ENCODE measurements at regions not wholly inside any gene's neighbourhood (a gene's known extent, or its start where the extent isn't known, plus 50 kb on each side); places are given as distances from the start of the nearest gene placed in this dataset.

DNA sequence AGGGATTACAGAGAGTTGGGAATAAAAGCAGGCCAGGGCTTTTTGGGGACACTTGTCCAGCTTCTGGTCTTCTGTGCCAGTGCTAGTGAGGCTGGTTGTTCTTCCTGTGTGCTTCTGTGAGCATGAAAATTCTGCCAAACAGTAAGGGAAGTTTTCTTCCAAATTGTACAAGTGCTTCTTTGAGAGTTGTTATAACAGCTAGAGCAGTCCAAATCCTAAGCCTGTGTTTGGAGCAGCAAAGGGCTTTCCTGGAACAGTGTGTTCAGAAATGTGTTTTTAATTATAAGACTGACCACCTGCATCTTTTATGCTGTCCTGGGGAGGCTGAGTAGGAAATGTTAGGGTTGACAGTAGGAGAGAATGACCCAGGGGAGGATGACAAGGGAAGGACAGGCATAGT, 223.0 kb upstream of the P2RY1 start:
- no peak overlapping the region for H3K27ac ChIP-seq

DNA sequence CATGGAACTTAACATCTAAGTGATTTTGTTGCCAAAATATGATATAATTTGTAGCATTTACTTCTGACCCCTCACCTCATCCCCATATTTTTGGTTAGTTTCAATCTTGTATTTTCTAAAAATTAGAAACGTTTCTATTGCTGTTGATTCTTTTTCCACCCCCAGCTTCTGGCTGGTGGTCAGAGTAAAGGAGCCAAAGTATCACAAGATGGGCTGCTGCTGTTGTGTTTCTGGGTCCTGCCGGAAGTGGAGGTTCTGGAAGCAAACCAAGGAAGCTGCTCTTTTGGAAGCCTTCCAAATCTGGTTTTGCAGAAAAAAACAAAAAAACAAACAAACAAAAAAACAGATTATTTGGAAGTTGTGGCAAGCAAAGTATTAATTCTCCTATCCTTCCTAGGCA, 221.1 kb upstream of the P2RY1 start:
- Histone ChIP-seq H3K27ac (no peak overlapping the region), H3K4me1 (ENCODE audit: low read depth) (no peaks in the 10 kb centered on the region), H3K36me3 (no peaks in the 10 kb centered on the region), H3K4me3 (no peak overlapping the region), H3K27me3 (no peaks in the 10 kb centered on the region), H3K9me3 (ENCODE audit: low read depth) (no peaks in the 10 kb centered on the region)
- no peak for DNase-seq (ENCODE audit: low read depth in 1 of 2, low spot score in 1 of 2)
- TF ChIP-seq, protein P1, sequence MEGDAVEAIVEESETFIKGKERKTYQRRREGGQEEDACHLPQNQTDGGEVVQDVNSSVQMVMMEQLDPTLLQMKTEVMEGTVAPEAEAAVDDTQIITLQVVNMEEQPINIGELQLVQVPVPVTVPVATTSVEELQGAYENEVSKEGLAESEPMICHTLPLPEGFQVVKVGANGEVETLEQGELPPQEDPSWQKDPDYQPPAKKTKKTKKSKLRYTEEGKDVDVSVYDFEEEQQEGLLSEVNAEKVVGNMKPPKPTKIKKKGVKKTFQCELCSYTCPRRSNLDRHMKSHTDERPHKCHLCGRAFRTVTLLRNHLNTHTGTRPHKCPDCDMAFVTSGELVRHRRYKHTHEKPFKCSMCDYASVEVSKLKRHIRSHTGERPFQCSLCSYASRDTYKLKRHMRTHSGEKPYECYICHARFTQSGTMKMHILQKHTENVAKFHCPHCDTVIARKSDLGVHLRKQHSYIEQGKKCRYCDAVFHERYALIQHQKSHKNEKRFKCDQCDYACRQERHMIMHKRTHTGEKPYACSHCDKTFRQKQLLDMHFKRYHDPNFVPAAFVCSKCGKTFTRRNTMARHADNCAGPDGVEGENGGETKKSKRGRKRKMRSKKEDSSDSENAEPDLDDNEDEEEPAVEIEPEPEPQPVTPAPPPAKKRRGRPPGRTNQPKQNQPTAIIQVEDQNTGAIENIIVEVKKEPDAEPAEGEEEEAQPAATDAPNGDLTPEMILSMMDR (IDR thresholded peaks at IDR 0.05; ENCODE audit: low read depth, low read length) = no peak

More for the DNA sequence above, 223.0 kb upstream of the P2RY1 start:
- Histone ChIP-seq H3K27me3 (no peaks in the 10 kb centered on the region), H3K4me3 (no peak overlapping the region), H3K4me1 (ENCODE audit: low read depth) (no peaks in the 10 kb centered on the region), H3K36me3 (no peaks in the 10 kb centered on the region), H3K9me3 (ENCODE audit: low read depth) (no peaks in the 10 kb centered on the region)
- DNase-seq (ENCODE audit: low read depth in 1 of 2, low spot score in 1 of 2) = no peak
- TF ChIP-seq, protein P1 (IDR thresholded peaks at IDR 0.05; ENCODE audit: low read depth, low read length) = no peak

DNA sequence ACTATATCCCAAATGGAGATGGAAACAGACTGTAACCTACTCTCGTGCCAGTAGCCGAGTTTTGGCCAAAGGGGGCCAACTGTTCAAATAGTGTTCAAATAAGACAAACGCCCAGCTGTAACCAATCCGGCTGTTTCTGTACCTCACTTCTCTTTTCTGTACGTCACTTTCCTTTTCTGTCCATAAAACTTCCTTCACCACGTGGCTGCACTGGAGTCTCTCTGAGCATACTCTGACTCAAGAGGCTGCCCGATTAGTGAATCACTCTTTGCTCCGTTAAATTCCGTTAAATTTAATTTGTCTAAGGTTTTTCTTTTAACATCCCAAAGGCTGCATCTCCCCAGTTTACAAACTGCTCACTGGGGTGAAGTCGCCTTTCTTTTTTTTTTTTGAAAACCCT, 219.2 kb upstream of the P2RY1 start:
- H3K4me3 ChIP-seq = no peak overlapping the region
- DNase-seq (ENCODE audit: low read depth in 1 of 2, low spot score in 1 of 2) = no peak
- H3K27me3 ChIP-seq = no peaks in the 10 kb centered on the region
- no peaks in the 10 kb centered on the region for H3K9me3 ChIP-seq (ENCODE audit: low read depth)
- TF ChIP-seq, protein P1 (IDR thresholded peaks at IDR 0.05; ENCODE audit: low read depth, low read length) = no peak
- no peaks in the 10 kb centered on the region for H3K36me3 ChIP-seq
- H3K4me1 ChIP-seq (ENCODE audit: low read depth) = no peaks in the 10 kb centered on the region
- no peak overlapping the region for H3K27ac ChIP-seq

DNA sequence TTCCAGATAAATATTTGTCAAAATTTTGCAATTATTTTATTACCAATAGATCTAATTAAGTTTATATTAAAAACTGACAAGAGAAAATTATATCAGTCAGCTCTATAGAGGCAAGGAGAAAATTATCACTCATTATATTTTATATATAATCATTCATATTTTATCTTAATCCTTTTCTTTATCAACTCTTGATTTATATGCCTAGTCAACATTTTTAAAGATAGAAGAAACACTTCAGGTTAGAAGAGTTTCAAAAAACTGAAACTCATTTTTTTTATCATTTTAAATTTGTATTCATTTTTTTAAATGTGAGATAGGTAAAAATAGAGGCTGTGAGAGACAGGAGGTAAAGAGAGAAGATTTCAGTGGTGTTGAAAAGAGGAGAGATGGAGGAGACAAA, 217.3 kb upstream of the P2RY1 start:
- DNase-seq (ENCODE audit: low read depth in 1 of 2, low spot score in 1 of 2) = no peak
- H3K4me1 ChIP-seq (ENCODE audit: low read depth) = peaks cover 4% of the 10 kb centered on the region
- H3K27ac ChIP-seq = no peak overlapping the region
- no peaks in the 10 kb centered on the region for H3K27me3 ChIP-seq
- no peaks in the 10 kb centered on the region for H3K36me3 ChIP-seq
- TF ChIP-seq, protein P1 (IDR thresholded peaks at IDR 0.05; ENCODE audit: low read depth, low read length) = no peak
- no peak overlapping the region for H3K4me3 ChIP-seq
- no peaks in the 10 kb centered on the region for H3K9me3 ChIP-seq (ENCODE audit: low read depth)

DNA sequence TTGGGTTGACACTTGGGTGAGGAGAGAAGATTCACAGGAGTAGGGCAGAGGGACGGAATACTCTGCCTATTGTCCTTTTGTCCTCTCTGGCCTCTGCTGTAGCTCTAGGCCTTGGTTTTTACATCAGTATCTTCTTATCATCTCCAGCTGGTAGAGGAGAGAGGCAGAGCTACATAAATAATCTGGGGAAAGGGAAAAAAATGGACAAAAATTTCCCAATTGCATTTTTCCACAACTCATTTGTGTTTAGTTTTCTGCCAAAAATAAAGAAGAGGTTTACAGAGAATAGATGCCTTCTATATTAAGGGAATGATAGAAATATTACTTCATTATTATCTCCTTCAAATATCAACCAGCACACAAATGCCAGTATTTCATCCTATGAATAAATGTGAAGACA, 216.4 kb upstream of the P2RY1 start:
- Histone ChIP-seq H3K27ac (no peak overlapping the region), H3K27me3 (no peaks in the 10 kb centered on the region), H3K4me3 (no peak overlapping the region), H3K4me1 (ENCODE audit: low read depth) (peaks cover 4% of the 10 kb centered on the region), H3K36me3 (no peaks in the 10 kb centered on the region), H3K9me3 (ENCODE audit: low read depth) (no peaks in the 10 kb centered on the region)
- TF ChIP-seq, protein P1 (IDR thresholded peaks at IDR 0.05; ENCODE audit: low read depth, low read length) = no peak
- no peak for DNase-seq (ENCODE audit: low read depth in 1 of 2, low spot score in 1 of 2)

DNA sequence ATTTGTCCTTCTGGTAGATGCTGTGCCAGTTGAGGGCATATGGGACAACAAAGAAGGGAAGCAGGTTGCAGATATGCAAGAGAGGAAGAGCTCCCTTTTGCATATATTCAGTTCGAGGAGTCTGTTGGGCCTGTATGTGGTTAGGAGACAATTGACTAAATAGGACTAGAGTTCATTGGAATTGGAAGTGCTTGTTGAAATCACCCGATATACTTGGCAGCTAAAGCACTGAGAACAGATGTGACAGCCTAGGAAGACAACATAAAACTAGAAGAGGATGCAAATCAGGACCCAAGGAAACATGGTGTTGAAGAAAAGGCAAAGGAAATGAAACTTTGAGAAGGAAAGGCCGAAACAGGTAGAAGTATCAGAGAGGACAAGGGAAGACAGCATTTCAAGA, 215.2 kb upstream of the P2RY1 start:
- TF ChIP-seq, protein P1 (IDR thresholded peaks at IDR 0.05; ENCODE audit: low read depth, low read length) = no peak
- peaks cover 4% of the 10 kb centered on the region for H3K4me1 ChIP-seq (ENCODE audit: low read depth)
- H3K9me3 ChIP-seq (ENCODE audit: low read depth) = no peaks in the 10 kb centered on the region
- H3K27me3 ChIP-seq = no peaks in the 10 kb centered on the region
- no peak overlapping the region for H3K4me3 ChIP-seq
- no peak overlapping the region for H3K27ac ChIP-seq
- DNase-seq (ENCODE audit: low read depth in 1 of 2, low spot score in 1 of 2) = no peak
- H3K36me3 ChIP-seq = no peaks in the 10 kb centered on the region
